ENCODE measurements at regions not wholly inside any gene's neighbourhood (a gene's known extent, or its start where the extent isn't known, plus 50 kb on each side); places are given as distances from the start of the nearest gene placed in this dataset.

DNA sequence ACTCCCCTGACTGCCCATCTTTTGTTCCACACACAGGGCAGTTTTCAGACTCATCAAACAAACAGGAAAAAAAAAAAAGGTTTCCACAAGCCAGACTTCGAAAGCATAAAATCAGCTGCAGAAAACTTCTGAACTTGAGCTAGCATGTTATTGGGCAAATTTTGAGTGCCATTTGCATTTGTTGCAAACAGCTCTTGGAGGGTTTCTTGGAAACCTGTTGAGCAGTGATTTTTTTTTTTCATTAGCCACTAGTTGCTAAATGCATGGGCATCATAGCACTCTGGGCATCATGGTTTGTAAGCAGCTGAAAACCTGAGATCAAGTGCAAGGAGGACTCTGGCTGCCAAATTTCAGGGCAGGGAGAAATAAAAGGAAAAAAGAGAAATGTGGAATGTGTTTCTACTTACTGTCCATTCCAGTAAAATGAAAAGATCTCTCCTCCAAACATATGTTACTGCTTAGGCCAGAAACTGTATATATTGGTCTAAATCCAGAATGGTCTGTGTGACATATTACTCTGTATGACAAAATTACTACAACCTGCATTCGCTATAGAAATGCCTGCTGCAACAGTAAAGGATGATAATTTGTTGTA is 85.2 kb upstream of the SMIM23 start:
- no peak for TF ChIP-seq Cebpa-rat (IDR thresholded peaks at IDR 0.05)
- Histone ChIP-seq H3K27me3 (no peaks in the 10 kb centered on the region), H3K27ac (no peak overlapping the region)

DNA sequence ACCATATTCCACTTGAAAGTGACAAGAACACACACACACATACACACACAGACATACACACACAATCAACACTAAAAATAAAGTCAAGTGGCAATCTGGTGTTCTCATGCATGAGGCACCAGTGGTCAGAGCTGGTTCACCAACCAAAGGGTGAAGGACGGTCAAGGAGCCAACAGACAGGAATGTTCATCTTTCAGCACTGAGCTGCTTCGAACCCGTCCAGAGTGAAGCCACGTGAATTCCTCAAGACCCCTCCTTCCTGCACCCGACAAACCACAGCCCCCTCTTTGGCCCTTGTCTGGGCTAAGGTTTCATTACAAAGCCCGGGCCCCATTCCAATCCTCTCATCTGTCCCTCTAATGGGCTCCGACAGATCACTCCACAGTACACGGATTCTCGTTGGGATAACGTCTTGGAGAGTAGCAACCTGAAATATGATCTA is 84.5 kb upstream of the SMIM23 start:
- TF ChIP-seq Cebpa-rat (IDR thresholded peaks at IDR 0.05): no peak
- Histone ChIP-seq H3K9me3 (no peaks in the 10 kb centered on the region), H3K9ac (no peak overlapping the region), H3K4me3 (no peak overlapping the region), H3K4me2 (no peak overlapping the region), H3K27me3 (no peaks in the 10 kb centered on the region), H3K27ac (no peak overlapping the region), H3K4me1 (no peaks in the 10 kb centered on the region), H4K20me1 (no peaks in the 10 kb centered on the region), H3K36me3 (no peaks in the 10 kb centered on the region)

More for the DNA sequence above, 85.2 kb upstream of the SMIM23 start:
- Histone ChIP-seq H3K36me3 (no peaks in the 10 kb centered on the region), H3K4me3 (no peak overlapping the region), H3K9me3 (no peaks in the 10 kb centered on the region), H3K9ac (no peak overlapping the region), H4K20me1 (no peaks in the 10 kb centered on the region), H3K4me1 (no peaks in the 10 kb centered on the region), H3K4me2 (no peak overlapping the region)

DNA sequence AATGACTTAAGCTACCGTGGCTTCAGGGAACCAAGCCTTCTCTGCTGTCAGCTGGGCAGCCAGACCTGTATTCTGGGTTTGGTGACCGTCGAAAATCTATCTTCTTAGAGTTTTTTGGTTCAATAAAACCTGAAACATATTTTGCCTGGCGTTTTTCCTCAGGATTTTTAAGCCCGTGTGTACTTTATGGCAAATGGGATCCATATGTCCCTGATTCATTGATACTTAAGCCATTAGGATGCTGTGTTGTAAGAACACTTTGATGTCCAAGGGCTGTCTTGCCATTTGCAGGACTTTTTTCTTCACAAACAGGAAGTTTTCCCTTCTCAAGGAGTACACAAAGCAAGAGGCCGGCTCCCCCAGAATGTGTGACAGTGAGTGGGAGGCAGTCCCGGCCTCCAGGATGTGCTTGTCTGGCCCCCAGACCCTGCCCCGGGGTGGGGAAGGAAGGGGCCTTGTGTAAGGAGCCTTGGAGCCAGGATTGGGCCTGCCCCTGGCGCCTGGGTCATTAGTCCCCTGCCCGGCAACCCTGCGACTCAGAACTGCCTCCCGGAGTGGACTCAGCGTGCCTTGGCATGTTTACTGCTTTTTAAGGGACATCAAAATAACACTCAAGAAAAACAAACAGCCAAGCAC is 83.4 kb upstream of the SMIM23 start:
- H3K9ac ChIP-seq: no peak overlapping the region

DNA sequence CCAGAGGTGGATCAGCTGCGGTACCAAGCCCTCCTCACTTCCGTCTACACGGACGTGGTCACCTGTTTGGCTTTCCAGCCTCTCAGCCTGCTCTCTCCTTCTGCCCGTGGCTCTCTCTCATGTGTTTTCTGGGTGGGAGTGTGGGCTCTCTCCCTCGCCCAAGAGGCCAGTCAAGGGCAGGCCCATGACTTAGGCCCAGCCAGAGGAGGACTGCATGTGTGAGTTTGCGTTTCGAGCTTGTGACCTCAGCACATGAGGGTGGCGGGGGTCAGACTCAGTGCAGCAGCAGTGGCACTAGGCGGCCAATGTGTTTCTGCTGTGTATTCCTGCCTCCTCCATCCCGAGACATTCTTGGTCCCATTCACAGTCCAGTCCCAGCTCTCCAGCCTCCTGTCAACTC is 82.5 kb upstream of the SMIM23 start:
- no peaks in the 10 kb centered on the region for H4K20me1 ChIP-seq
- no peaks in the 10 kb centered on the region for H3K9me3 ChIP-seq
- H3K9ac ChIP-seq: no peak overlapping the region
- no peaks in the 10 kb centered on the region for H3K36me3 ChIP-seq
- H3K27me3 ChIP-seq: no peaks in the 10 kb centered on the region
- H3K4me1 ChIP-seq: peaks cover 15% of the 10 kb centered on the region
- H3K4me3 ChIP-seq: no peak overlapping the region
- no peak overlapping the region for H3K4me2 ChIP-seq
- no peak for TF ChIP-seq Cebpa-rat (IDR thresholded peaks at IDR 0.05)
- H3K27ac ChIP-seq: no peak overlapping the region

More for the DNA sequence above, 83.4 kb upstream of the SMIM23 start:
- Histone ChIP-seq H3K4me2 (no peak overlapping the region), H3K9me3 (no peaks in the 10 kb centered on the region), H3K27ac (no peak overlapping the region), H3K4me1 (peaks cover 6% of the 10 kb centered on the region; the same call in 1 of the 2 replicates), H3K4me3 (no peak overlapping the region), H3K27me3 (no peaks in the 10 kb centered on the region), H4K20me1 (no peaks in the 10 kb centered on the region), H3K36me3 (no peaks in the 10 kb centered on the region)
- no peak for TF ChIP-seq Cebpa-rat (IDR thresholded peaks at IDR 0.05)

DNA sequence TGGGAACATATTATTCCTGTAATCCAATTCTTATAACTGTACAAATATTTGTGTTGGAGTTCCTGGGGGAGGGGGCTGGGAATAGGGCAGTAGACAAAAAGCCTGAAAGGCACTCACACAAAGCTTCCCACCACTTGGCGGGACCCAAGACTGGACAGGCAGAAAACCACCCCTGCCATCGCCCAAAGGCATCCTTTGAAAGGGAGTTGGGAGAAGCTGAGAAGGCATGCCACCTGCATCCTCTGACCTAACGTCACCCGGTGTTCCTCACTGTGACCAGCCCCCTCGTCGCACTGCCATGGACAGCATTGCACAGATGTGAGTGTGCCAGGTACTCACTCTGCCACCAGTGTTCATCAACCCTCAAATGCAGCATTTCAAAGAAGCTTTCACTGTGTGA is 80.6 kb upstream of the SMIM23 start:
- TF ChIP-seq Cebpa-rat (IDR thresholded peaks at IDR 0.05): no peak
- Histone ChIP-seq H3K27ac (no peak overlapping the region), H3K4me1 (peaks cover 25% of the 10 kb centered on the region), H3K36me3 (no peaks in the 10 kb centered on the region), H3K9ac (no peak overlapping the region), H3K4me2 (no peak overlapping the region), H3K4me3 (no peak overlapping the region), H4K20me1 (no peaks in the 10 kb centered on the region), H3K9me3 (no peaks in the 10 kb centered on the region), H3K27me3 (no peaks in the 10 kb centered on the region)

DNA sequence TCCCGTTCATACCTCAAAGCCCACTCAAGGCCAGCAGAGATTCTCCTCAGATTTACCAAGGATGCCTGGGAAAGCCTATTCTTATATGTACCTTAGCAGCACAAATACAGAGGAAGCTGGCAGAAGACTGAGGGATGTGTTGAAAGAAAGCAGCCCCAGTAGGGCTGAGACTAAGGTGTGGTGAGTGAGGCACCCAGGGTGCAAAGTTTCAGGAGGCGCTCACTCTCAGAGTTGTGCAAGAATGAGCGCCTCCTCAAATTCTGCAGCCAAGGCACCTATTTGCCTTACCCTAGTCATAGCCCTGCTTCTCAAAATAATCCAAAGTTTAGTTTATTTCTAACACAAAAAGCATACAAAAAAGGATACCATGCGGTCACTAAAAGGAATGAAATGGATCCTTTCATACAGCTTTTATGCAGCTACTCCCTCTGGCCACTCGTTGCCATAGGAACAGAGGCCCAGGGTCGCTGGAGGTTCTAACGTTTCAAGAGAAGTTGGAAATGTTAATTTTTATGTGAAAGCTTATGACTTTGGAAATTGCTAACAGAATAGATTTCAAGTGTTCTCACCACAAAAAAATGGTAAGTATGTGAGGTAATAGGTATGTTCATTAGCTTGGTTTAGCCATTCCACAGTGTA is 79.7 kb upstream of the SMIM23 start:
- Histone ChIP-seq H3K27me3 (no peaks in the 10 kb centered on the region), H3K4me3 (no peak overlapping the region), H3K9ac (no peak overlapping the region), H4K20me1 (no peaks in the 10 kb centered on the region), H3K9me3 (no peaks in the 10 kb centered on the region), H3K27ac (no peak overlapping the region), H3K4me1 (peaks cover 34% of the 10 kb centered on the region), H3K4me2 (no peak overlapping the region), H3K36me3 (no peaks in the 10 kb centered on the region)
- no peak for TF ChIP-seq Cebpa-rat (IDR thresholded peaks at IDR 0.05)

DNA sequence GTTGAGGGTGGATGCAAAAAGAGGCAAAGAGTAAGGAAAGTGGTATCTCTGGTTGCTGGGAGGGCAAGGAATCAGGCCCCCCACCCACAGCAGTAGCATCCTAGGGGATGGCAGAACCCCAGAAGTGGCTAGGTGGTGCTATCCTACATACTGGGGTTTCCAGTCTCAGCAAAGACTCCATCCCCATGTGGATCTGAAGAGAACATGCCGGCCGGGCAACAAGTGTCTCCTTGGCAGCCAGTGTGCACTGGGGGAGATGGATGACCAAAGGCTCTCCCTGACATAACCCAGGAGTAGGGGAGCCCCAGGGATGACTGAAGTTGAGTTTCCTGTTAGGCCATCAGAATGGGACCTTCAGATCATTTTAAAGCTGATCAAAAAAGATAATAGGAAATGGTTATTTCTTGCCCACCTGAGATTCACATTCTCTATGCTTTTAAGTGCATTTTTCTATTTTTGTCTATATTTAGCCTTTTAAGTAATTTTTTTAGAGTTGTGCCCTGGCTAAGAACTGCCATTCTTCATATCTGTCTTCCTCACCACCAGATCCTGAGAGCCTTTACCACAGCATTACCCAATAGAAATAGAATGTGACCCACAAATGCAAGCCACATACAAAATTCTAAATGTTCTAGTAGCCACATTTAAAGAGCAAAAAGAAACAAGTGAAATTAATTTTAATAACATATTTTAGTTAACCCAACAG is 78.7 kb upstream of the SMIM23 start:
- Histone ChIP-seq H3K4me1 (peaks cover 35% of the 10 kb centered on the region), H3K27me3 (no peaks in the 10 kb centered on the region), H3K4me2 (no peak overlapping the region), H3K4me3 (no peak overlapping the region), H3K9me3 (no peaks in the 10 kb centered on the region), H3K36me3 (no peaks in the 10 kb centered on the region), H3K27ac (no peak overlapping the region), H4K20me1 (no peaks in the 10 kb centered on the region), H3K9ac (no peak overlapping the region)
- no peak for TF ChIP-seq Cebpa-rat (IDR thresholded peaks at IDR 0.05)

DNA sequence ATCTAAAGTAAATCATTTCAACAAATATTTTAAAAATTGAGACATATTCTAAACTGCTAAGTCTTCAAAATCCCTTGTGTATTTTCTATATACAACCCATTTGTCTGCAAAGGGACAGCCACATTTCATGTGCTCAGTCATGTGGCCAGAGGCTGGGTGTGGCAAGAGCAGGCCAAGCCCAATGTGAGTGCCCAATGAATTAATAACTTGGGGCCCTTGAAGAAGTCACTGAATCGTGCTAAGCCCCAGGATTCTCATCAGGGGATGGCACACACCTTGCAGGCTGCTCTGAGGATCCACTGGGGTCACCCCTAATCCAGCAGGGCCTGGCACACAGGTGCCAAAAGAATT is 78.2 kb upstream of the SMIM23 start:
- H3K4me2 ChIP-seq: peak overlapping the region; percentile 44
- no peak for TF ChIP-seq Cebpa-rat (IDR thresholded peaks at IDR 0.05)
- H3K9ac ChIP-seq: no peak overlapping the region
- H3K9me3 ChIP-seq: no peaks in the 10 kb centered on the region
- H3K27ac ChIP-seq: no peak overlapping the region
- H3K36me3 ChIP-seq: no peaks in the 10 kb centered on the region
- no peaks in the 10 kb centered on the region for H3K27me3 ChIP-seq
- H4K20me1 ChIP-seq: no peaks in the 10 kb centered on the region
- H3K4me3 ChIP-seq: no peak overlapping the region
- H3K4me1 ChIP-seq: peaks cover 35% of the 10 kb centered on the region

DNA sequence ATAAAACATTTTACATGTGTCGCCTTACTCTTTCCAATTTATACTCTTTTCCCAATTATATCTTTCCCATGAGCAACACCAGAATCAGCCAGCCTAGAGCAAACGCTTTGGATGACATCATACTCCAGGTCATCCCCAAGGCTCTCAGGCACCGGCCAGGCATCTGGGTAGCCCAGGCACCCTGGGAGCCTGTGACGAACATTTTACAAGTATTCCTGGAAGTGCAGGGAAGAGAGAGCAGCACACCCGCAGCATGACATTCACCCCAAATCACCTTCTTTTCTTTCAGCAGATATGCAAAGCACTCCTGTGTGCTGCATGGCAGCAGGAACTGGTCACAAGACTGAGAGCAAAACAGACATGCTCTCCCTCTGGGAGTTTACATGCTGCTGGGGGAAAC is 75.7 kb upstream of the SMIM23 start:
- peaks cover 37% of the 10 kb centered on the region for H3K4me1 ChIP-seq
- peaks cover 11% of the 10 kb centered on the region; the same call in 1 of the 2 replicates for H3K9me3 ChIP-seq
- H4K20me1 ChIP-seq: no peaks in the 10 kb centered on the region
- H3K36me3 ChIP-seq: no peaks in the 10 kb centered on the region
- no peak overlapping the region for H3K4me3 ChIP-seq
- no peak for TF ChIP-seq Cebpa-rat (IDR thresholded peaks at IDR 0.05)
- no peak overlapping the region for H3K27ac ChIP-seq
- H3K9ac ChIP-seq: no peak overlapping the region
- peak overlapping the region; percentile 36 for H3K4me2 ChIP-seq
- H3K27me3 ChIP-seq: no peaks in the 10 kb centered on the region
